Hippocampal formation (tissue), 2 donors: ENCODE measurements at regions not wholly inside any gene's neighbourhood (a gene's known extent, or its start where the extent isn't known, plus 50 kb on each side); places are given as distances from the start of the nearest gene placed in this dataset.
"Not testable (repeated sequence)": the region's sequence is repeated elsewhere in the genome, so short reads cannot be mapped to it uniquely, and the experiment has no call there.

Experiments
- DNase-seq, 2 donors: peaks; one replicate each; lab custom pipeline; 2025; lab: John Stamatoyannopoulos, UW

GRCh38 chr5:56659971-56660370 is 155.4 kb upstream of the MAP3K1 start:
- DNase-seq = peak; percentile 62 to 78

DNA sequence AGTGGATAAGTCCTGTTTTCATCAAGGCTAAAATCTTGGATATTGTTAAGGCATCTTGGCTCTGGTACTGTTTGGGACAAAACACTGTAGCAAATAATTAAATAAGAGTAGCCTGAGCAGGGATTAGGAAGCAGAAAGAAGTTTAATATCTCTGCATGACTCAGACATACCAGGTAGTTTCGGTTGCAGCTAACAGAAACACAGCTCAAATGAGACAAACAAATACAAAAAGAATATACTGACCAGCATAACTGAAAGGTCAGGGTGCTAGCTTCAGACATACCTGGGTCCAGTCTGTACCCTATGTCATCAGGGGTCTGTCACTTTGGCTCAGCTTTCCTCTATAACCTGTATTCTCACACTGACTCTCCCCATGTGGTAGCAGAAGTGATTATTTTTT is 156.4 kb upstream of the MAP3K1 start:
- DNase-seq = no peak

DNA sequence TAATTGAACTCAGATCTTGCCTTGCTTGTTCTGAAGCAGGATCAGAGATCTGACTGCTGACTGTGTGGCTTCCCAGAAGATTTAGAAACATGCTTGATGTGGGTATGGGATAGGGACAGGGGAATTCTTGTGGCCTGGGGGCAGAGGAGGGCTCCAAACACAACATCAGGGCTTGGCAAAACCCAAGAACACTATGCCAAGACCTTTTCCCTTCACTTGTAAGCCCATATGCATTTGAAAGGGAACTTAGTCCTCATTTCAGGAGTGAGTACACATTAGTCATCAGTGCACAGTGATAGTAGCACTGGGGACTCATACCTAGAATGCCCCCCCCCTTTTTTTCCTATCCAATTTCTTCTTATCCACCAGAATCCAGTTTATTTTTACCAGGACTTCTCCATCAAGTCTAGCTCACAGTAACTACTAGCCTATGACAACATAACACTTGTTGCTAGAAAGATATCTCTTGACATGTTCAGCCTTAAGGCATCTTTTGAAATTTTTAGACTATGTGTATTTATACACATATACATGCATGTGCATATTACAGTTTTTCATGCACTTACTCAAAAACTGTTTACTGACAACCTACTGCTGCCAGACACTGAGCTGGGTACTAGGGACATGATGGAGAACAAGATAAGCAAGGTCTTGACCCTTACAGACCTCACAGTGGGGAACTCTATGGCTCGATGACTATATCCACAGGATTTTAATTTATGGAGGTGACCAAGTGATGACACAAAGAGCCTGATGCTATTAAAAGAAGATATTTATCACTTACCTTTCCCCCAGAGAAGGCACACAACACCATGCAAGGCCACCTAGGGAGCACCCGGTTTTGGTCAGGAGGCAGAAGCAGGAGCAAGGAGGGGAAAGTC is 158.3 kb upstream of the MAP3K1 start:
- no peak for DNase-seq

GRCh38 chr5:56651893-56652292 is 163.5 kb upstream of the MAP3K1 start:
- DNase-seq = no peak

GRCh38 chr5:56650386-56650785 is 165.0 kb upstream of the MAP3K1 start:
- DNase-seq = no peak

DNA sequence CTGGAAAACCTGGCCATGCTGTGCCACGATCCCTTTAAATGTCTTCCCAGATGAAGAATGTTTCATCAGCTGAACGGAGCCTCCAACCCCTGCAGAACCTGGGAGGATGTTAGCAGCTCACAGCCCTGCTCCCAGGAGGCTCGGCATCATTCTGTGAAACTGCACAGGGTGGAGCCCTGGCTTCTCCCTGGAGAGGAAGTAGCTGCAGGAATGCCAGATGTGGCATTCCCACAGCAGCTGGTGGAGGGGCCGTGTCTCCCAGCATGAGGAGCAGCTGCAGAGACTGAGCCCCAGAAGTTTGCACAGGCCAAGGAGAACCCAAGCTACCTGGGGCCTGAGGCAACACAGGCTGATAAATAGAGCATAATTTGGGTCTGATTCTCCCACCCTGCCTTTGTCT is 165.8 kb upstream of the MAP3K1 start:
- DNase-seq = no peak

- no peak for DNase-seq
Observed at GRCh38 chr5:56648460-56649034, 166.8 kb upstream of the MAP3K1 start.

- no peak for DNase-seq
Observed at GRCh38 chr5:56647099-56647850, 168.1 kb upstream of the MAP3K1 start.

DNA sequence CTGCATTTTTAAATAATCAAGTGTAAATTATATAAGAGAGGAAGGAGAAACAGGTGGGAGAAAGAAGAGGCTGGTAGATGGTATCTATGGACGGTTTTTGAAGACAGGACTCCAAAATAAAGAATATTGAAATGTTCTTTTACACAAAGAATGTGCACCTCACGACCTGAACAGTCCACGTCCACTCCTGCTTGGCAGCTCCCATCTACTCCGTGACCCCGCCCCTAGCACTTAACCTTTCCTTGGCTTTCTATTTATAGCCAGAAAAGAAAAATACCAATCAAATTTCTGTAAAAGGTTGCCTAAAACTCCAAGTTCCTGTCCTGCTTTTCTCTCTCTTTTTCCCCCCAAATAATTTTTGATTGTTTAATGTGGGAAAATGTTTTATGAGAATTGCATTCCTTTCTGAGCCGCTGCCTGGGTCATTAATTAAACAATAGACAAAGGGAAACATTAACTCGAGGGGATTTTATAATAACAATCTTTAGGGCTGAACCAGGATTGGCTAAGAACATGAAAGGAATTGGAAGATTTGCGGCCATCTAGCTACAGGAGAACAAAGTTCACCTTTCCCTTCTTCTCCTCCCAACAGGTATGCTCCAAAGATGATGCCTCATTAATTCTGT is 173.6 kb upstream of the MAP3K1 start:
- no peak for DNase-seq

DNA sequence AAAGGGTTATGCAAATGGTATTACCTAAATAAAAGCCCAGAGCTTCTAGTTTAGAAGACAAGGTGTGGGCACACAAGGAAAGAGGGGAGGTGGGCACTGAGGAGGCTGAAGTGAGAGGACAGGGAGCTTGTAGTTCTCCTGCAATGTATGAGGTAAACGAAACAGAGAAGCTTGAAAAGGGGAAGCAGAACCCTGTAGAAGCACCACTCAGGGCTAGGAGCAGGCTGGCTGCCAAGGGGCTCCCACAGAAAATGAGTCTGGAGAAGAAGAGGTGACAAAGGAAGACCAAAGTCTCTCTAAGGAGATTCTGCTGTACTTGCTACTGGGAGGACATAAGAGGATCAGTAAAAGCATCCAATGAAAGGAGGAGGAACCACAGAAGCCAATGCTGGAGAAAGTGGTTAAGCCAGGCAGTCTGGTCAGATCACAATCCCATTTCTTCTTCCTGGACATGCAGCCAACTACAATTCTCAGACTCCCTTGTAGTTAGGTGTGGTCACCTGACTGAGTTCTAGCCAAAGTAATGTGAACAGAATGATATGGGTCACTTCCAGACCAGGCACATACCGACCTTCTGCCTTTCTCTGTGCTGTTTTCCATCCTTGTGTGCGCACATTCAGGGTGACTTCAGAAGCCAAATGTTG is 174.5 kb upstream of the MAP3K1 start:
- DNase-seq = no peak

- no peak for DNase-seq
Observed at GRCh38 chr5:56639476-56639875, 175.9 kb upstream of the MAP3K1 start.

GRCh38 chr5:56638768-56639238 is 176.5 kb upstream of the MAP3K1 start:
- DNase-seq = no peak

DNA sequence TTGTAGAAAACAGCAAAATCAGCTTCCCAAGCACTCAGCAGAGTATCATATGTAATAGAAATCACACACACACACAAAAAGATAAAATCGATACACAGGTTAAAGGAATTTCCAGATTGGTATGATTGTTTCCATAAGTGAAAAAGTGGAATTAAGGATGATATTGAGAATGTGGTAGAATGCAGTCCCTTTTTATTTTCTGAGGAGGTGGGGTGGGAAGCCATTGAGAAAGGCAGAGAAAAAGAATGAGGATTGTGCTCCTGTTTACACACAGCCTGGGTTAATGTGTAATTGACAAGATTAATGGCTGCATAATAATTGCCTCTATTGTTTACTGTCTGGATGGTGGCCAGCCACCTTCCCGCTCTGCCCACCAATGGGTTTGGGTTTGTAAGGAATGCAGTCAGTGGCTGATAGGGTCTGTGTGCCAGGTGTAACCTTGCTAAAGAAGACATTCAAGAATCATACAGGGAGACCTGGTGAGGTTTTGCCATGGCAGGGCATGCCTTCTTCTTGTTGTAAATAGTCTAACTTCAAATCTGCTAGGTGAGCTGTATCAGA is 177.2 kb upstream of the MAP3K1 start:
- DNase-seq = no peak

DNA sequence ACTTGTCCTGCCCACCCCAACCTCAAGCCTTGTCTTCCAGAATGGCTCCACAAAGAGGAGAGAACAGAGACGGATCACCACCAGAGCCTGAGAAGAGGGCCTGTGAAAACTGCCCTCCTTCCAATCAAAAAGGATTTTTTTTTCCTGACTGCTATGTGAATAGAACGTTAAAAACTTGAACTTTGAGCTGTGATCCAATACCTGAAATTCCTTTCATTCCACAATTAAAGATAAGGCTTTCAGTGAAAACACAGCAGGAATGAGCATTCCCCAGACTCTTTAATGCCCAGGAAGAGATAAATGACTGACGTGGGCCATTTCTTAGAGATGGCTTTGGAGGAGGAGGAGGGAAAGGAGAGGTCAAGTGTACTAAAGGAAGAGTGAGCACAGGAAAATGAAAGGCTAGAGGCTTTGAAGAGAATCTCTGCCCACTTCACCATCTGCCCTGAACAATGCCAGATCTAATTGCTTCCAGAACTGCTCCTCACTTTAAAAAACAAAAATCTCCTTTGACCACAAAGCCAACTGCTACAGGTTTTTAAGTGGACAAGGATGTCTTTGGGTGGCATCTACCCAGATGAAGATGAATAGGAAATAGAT is 177.9 kb upstream of the MAP3K1 start:
- no peak for DNase-seq

- DNase-seq = no peak
Observed at GRCh38 chr5:56633950-56634349, 181.4 kb upstream of the MAP3K1 start.

GRCh38 chr5:56632939-56633338 is 182.4 kb upstream of the MAP3K1 start:
- no peak for DNase-seq

- DNase-seq = no peak
Observed at GRCh38 chr5:56632199-56632598, 183.2 kb upstream of the MAP3K1 start.

- DNase-seq = no peak
Observed at GRCh38 chr5:56631719-56632118, 183.6 kb upstream of the MAP3K1 start.

GRCh38 chr5:56628616-56629015 is 186.7 kb upstream of the MAP3K1 start:
- DNase-seq = not testable (repeated sequence)

- DNase-seq = no peak
Observed at GRCh38 chr5:56625541-56625940, 189.8 kb upstream of the MAP3K1 start.

DNA sequence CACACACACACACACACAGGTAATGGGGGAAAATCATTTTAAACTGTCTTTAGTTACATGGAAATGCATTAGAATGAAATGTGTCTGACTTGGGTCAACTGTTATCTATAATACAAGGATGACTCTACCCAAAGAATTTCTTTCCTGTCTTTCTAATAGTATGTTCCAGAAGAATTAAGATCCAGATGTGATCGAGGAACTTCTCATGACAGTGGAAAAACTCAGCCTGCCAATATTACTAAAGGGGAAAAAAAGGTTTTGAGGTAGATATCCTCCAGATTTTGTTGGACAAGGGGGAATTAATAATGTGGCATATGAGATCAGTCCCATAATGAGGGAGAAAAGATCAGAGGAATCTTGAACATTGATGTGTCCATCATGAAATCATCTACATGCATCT is 190.6 kb upstream of the MAP3K1 start:
- DNase-seq = no peak
